Right kidney (tissue), 1 donor: ENCODE measurements at regions not wholly inside any gene's neighbourhood (a gene's known extent, or its start where the extent isn't known, plus 50 kb on each side); places are given as distances from the start of the nearest gene placed in this dataset.
A peak's percentile ranks its signal among the peaks of the same experiment; 100 is the strongest.

Source experiments
- DNase-seq: peaks from one replicate; pipeline ENCODE4 v3.0.0-alpha.2; 2016

DNA sequence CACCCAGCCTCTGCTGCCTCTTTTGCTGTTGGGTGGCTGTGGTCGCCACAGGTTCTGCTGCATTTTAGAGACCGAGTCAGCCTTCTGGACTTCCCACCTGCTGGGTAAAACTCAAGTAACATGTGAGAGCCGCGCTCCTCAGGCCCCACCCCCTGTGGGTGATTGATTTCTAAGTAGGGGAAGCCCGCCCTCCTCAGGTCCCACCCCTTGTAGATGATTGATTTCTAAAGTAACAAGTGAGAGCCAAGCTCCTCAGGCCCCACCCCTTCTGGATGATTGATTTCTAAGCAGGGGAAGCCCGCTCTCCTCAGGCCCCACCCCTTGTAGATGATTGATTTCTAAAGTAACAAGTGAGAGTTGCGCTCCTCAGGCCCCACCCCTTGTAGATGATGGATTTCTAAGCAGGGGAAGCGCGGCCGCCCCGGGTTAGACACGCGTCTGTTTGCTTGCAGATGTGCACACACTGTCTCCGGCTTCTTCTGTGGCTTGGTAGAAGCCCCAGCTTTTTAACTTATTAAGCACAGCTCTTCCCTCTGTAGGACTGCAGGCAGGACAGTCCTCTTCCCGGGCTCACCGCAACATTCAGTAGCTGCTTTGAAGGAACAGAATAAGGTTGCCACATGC is 83.4 kb downstream of the FAM43A start:
- DNase-seq = peak; percentile 83

DNA sequence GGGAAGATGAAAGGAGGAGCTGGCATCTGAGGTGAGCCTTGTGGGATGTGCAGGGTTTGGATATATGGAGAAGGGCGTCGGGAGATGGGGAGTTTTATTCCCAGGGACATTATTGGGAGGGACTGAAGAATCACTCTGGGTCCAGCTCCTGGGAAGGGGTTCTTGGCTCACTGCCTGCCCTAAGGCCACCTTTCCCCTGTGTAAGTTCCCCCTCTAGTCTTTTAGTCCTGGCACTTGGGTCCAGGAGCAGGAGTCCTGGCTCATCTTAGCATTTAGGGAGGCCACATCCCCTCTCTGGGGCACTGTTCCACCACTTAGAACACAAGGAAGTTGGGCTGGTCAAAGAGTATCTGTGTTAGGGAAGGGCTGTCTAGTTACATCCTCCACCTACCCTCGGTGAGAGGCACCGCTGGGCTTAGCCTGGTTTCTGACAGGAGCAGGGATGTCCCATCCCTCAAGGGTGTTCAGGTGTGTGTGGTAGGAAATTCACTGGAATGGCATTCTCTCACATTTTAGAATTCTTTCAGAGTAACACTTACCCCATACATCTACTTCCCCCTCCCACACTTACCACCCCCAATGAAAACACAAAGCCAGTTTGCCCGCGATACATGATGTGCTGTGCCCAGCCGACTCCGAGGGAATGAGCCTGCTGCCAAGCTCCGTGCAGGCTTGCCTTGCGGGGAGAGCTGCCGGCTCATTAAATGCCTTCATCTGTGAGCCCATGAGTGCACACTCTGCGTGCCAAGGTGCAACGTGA is 86.7 kb downstream of the FAM43A start:
- no peak for DNase-seq

DNA sequence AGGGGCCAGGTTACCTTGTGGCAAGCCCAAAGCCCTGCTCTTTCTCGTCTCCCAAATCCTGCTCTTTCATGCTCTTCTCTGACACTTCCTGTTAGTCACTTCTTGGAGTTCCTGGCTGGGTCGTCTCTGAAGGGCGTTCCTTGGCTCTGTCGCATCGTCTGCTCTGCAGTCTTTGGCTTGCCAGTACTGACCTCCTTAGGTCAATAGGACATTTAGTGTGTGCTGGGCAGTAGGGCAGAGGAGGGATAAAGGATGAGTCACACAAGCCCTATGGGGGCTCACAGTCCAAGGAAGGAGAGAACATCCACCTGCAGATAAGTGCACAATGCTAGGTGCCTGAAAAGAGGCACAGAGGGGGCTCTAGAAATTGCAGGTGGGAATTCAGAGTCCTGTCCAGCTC is 87.5 kb downstream of the FAM43A start:
- DNase-seq = no peak

DNA sequence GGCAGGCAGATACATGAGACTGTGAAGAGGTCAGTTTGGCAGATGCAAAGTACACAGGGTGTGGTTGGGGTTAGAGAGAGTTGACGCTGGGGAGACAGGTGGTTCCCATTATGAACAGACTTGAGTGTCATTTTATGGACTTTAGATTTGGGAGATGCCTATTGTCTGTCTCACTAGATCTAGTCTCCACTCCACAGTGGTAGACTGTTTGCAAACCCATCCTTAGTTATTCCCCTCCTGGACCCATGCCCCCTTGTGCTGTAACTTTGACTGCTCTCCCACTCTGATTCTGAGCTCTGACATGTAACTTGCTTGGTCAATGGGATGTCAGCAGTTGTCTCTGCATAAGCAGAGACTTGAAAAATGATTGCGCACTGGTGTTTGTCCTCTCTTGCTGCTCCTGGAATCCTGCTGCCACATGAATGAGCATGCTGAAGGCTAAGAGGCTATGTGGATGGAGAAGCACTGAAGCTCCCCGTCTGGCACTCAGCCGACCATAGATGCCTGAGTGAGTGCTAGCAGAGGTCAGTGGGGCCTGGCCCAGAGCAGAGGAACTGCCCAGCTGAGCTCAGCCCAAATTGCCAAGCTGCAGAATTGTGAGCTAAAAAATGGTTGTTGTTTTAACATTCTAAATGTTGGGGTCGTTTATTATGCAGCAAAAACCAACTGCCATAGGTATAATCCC is 88.2 kb downstream of the FAM43A start:
- DNase-seq = no peak

DNA sequence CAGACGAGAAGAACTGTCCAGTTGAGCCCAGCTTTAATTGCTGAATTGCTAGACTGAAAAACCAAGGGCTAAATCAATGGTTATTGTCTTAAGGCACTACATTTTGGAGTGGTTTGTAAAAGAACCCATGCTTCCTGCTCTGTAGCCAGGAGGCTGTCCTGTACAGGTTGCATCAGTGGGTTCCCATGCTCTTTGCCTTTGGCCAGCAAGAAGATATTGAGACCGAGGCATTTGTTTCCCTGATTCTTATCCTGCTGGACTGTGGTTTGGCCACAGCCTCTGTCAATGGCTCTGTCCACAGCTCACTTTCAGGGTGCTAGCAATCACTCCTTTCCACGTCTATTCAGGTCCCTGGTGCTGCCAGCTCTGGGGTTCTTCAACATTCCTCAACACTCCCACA is 89.6 kb downstream of the FAM43A start:
- DNase-seq = no peak

DNA sequence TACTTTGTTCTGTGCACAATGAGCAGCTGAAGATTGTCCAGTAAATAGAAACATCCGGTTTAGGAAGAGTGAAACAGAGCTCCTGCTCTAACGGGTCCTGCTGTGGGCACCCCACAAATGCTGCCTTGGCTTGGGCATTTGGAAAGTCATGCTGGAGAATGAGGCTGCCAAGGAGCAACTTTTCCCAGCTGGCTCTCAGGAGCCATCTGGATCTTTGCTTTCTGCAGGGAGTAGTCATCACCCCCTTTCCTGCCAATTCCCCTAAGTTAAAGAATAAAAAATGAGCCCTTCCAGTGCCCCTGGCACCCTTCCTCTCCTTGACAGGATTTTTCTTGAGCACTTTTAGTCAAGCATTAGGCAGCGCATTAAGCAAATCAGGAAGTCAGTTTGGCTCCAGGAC is 90.0 kb downstream of the FAM43A start:
- no peak for DNase-seq

GRCh38 chr3:194777729-194778128 is 92.0 kb downstream of the FAM43A start:
- no peak for DNase-seq

- DNase-seq = no peak
These were observed 94.1 kb downstream of the FAM43A start for GRCh38 chr3:194779729-194780224.

DNA sequence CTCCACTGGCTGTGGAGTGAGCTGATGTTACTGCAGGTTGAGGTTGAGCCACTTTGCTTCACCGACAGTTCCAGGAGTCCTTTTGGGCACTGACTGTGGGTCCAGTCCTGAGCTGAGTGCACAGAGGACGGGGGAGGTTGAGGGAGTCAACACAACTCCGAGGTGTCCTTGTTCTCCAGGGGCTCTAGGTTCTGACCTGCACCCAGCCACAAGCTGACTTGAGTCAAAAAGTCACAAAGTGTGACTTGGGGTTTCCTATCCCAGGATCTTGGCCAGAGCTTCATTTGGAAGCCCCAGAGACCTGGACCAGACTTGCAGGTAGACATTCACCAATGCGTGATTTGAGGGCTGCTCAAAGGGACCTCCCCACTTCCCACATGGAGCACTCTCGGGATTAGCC is 95.0 kb downstream of the FAM43A start:
- no peak for DNase-seq

DNA sequence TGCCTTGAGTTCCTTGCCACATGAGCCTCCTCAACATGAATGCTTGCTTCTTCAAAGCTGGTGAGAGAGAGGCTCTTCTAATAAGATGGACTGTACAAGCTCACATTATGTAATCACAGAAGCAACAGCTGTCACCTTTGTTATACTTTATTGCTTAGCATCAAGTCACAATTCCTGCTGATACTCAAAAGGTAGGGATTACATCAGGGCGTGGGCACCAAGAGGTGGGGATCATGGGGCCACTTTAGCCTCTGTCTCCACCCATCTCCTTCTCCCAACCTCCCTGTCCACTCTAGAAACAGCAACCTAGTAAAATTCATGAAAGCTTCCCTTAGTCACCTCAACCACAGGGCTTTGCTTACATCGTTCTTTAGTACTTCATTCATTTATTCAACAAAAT is 95.9 kb downstream of the FAM43A start:
- no peak for DNase-seq

DNA sequence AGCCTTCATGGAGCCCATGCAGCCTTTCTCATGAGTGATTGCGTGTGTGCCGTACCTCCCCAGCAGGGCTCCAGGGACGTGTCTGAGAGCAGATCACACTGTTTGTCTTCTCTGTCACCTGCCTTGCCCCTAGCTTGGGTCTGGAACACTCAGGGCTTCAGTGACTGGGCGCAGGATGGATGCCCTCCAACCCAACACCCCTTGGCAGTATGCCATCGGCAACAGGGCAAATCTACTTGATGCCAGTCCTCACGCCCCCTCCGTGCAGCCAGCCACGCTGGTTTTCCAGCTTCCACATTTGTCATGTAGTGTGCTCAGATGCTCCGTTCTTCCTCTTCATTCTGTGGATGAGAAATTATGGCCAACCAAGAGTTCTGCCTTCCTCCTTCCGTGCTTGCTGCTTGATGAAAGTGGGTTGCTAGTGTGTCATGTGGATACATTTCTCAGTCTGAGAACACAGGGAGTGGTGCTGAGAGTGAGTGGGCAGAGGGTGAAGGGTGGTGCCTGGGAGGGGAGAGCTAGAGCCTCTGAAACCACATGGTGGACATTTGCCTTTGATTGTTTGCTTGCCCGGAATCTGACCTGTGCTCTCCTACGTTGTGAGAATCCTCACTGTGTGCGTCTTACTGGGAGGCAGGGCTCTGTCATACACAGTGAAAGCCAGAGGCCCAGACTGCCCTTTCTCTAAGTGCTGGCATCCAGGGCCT is 97.2 kb downstream of the FAM43A start:
- DNase-seq = no peak

DNA sequence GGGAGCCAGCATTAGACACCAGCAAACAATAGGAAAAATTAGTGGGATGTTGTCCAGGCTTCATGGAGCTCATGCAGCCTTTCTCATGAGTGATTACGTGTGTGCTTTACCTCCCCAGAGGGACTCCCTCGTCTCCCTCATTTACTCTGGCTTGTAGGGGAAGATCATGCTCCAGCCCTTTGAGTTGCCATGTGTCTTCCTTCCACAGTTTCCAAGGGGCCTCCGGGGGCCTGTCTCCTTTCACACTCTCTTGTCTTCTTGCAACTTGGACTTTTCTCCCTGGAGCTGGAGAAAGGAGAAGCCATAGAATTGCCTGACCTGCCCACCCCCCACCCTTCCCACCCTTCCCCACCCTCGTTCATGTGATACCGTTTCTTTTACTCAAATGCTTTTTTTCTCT is 98.7 kb downstream of the FAM43A start:
- no peak for DNase-seq

GRCh38 chr3:194785315-194785714 is 99.6 kb downstream of the FAM43A start:
- DNase-seq = no peak

DNA sequence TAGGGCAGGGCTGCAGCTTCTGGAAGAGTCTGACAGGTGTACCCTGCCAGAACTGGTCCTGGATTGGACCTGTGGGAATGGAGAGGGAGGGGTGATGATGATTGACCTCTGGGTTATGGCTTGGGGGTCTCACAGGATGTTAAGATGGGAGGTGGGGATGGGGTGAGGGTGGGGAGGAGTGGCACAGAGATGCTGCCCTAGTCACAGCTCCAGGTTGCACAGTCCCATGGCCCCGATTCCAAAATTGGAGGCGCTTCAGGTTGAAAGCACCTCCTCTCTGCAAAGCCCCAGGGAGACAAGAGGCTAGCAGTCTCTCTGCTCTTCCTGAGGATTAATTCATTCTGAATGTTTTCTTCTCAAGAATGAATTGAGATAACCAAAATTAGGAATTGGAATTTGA is 101.4 kb downstream of the FAM43A start:
- DNase-seq = no peak

DNA sequence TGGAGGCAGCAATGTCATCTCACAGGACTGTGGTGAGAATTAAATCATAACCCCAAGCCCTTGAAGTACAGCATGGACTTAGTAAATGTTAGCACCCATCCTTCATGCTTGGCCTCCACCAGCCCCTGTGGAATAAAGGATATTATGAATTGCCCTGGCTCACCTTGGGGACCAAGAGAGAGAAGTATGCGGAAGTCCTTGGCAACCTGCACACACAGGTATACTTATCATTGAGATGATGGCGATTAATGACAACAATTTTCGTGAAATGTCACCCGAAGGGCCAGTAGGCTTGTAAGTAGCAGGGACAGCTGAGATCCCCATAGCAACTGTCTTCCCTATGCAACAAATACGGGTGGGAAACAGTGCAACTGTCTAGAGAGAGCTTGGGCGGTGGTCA is 102.0 kb downstream of the FAM43A start:
- no peak for DNase-seq

DNA sequence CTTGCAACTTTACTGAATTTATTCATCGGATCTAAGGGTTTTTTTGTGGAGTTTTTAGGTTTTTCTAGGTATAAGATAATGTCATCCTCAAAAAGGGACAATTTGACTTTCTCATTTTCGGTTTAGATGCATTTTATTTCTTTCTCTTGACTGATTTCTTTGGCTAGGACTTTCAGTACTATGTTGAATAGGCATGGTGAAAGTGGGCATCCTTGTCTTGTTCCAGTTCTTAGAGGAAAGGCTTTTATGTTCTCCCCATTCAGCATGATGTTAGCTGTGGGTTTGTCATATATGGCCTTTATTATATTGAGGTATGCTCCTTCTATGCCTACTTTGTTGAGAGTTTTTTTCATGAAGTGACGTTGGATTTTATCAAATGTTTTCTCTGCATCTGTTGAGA is 106.7 kb downstream of the FAM43A start:
- no peak for DNase-seq

GRCh38 chr3:194797555-194798250 is 112.0 kb downstream of the FAM43A start:
- no peak for DNase-seq

DNA sequence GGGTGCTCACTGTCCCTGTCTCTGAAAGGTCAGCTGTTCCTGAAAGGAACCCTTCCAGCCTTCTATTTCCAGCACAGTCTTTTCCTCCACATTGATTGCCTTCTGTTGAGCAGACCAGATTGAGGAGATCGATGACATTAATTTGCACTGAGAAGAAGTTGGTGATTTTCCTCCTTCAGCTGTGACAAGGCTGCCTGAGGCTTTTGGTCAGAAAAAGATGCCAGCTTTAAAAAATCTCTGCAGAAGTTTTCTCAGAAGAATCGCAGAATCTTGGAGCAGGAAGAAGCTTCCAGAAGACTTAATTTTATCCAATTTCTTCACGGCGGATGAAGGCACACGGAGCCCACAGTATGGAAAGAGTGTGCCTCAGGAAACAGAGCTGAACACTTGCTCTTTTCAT is 112.8 kb downstream of the FAM43A start:
- DNase-seq = no peak

DNA sequence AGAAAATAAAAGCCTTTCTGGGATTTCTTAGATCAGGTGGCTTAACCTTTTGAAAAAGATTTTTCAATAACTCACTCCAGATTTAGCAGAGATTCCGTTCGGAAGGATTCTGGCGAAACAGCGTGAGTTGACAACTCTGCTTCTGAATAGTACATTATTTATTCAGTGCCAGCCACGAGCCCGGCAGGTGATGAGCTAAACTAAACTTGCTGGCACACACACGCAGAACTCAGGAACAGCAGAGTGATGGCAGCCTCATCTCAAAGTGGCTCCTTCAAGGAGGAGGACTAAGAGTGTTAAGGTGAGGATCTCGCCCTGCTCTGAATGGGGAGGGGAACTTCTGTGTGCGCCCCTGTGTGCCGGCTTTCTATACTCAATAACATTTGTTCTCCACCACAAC is 114.3 kb downstream of the FAM43A start:
- DNase-seq = no peak

GRCh38 chr3:194801461-194802432 is 116.1 kb downstream of the FAM43A start:
- peak; percentile 37 for DNase-seq

DNA sequence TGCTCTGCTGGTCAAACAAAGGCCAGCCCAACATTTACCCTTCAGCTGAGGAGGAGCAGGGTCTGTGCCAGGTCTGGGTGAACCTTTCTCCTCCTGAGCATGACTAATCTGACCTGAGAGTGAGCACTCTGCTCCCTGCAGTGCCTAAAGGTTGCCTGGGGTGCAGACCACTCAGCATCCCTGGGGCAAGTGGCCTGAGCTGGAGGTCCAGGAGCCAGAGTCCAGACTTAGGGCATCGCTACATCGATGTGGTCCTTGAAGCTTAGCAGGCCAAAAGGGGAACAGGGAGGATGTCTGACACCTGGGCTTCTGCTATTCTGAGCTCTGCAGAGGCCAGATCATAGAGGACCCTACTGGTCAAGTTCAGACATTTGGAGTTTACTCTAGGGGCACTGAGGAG is 119.1 kb downstream of the FAM43A start:
- no peak for DNase-seq
